IMR-90 (cell line): ENCODE measurements at regions not wholly inside any gene's neighbourhood (a gene's known extent, or its start where the extent isn't known, plus 50 kb on each side); places are given as distances from the start of the nearest gene placed in this dataset.

Source experiments
- ATAC-seq: fragments of 200-7000 bp; cut with Tn5 transposase; 2 replicates; pipeline ENCODE4 v1.9.1; 2020; ENCODE audit warnings: low read depth, mild to moderate bottlenecking, moderate library complexity
- BruUV-seq: library from RNA; stranded (reverse); fragments of 400-500 nt; replicated peaks from 2 replicates; lab custom pipeline; 2021; lab: Mats Ljungman, UMichigan
- CTCF ChIA-PET: fragments of 300-600 bp; formaldehyde crosslinking; extraction: SDS; loops from one replicate; lab custom pipeline; 2021; ENCODE audit warnings: antibody characterized with exemption; lab: Yijun Ruan, JAX
- POLR2A ChIA-PET: fragments of 300-600 bp; sonication (Branson Sonifier 250); formaldehyde crosslinking; loops from one replicate; lab custom pipeline; 2022; ENCODE audit warnings: antibody characterized with exemption; ENCODE audit not compliant: unreplicated experiment; lab: Charles Lee
- DNase-seq: peaks from one replicate; pipeline ENCODE4 v3.0.0; 2013
- H2AFZ ChIP-seq: replicated peaks from 2 replicates; pipeline ENCODE3; 2013; ENCODE audit warnings: low read length, mild to moderate bottlenecking; ENCODE audit not compliant: poor library complexity
- H2AK5ac ChIP-seq: 2 replicates; pipeline ENCODE4 v1.6.1; 2013; ENCODE audit warnings: low read depth, low read length, inconsistent platforms
- H2AK9ac ChIP-seq: replicated peaks from 2 replicates; pipeline ENCODE3; 2013; ENCODE audit warnings: mild to moderate bottlenecking, low read depth, low read length, moderate library complexity; ENCODE audit not compliant: poor library complexity
- H2BK120ac ChIP-seq: 2 replicates; pipeline ENCODE4 v1.6.1; 2013; ENCODE audit warnings: low read depth, low read length, inconsistent platforms
- H2BK15ac ChIP-seq: 3 replicates; pipeline ENCODE4 v1.6.1; 2013; ENCODE audit warnings: low read depth, low read length, inconsistent platforms
- H2BK20ac ChIP-seq: 2 replicates; pipeline ENCODE4 v1.6.1; 2013; ENCODE audit warnings: low read depth, mild to moderate bottlenecking, inconsistent platforms, low read length, moderate library complexity
- H2BK5ac ChIP-seq: 2 replicates; pipeline ENCODE4 v1.6.1; 2013; ENCODE audit warnings: mild to moderate bottlenecking, low read depth, low read length, inconsistent platforms; ENCODE audit not compliant: poor library complexity, severe bottlenecking
- H3K14ac ChIP-seq: replicated peaks from 2 replicates; pipeline ENCODE4 v1.6.1; 2013; ENCODE audit warnings: low read depth, low read length, inconsistent platforms
- H3K18ac ChIP-seq: 2 replicates; pipeline ENCODE4 v1.6.1; 2013; ENCODE audit warnings: low read depth, low read length, control low read depth
- H3K23ac ChIP-seq: 2 replicates; pipeline ENCODE4 v1.6.1; 2013; ENCODE audit warnings: low read depth, low read length, inconsistent platforms
- H3K27ac ChIP-seq: 2 replicates; pipeline ENCODE4 v1.5.1; 2013; ENCODE audit warnings: mild to moderate bottlenecking, control low read depth, low read length; ENCODE audit not compliant: insufficient read depth
- H3K27me3 ChIP-seq: 2 replicates; pipeline ENCODE4 v1.6.1; 2013; ENCODE audit warnings: low read length; ENCODE audit not compliant: control insufficient read depth, insufficient read depth
- H3K36me3 ChIP-seq: 2 replicates; pipeline ENCODE4 v1.6.1; 2013; ENCODE audit warnings: low read length, mixed read lengths; ENCODE audit not compliant: control insufficient read depth, insufficient read depth
- H3K4ac ChIP-seq: 2 replicates; pipeline ENCODE4 v1.6.1; 2013; ENCODE audit warnings: low read depth, low read length, inconsistent platforms
- H3K4me1 ChIP-seq: 2 replicates; pipeline ENCODE4 v1.6.1; 2013; ENCODE audit warnings: low read length, mixed read lengths; ENCODE audit not compliant: control insufficient read depth, insufficient read depth
- H3K4me2 ChIP-seq: 2 replicates; pipeline ENCODE4 v1.6.1; 2013; ENCODE audit warnings: low read depth, mild to moderate bottlenecking, control low read depth, low read length, moderate library complexity
- H3K4me3 ChIP-seq: 2 replicates; pipeline ENCODE4 v1.5.1; 2013; ENCODE audit warnings: low read depth, mild to moderate bottlenecking, control low read depth, low read length, moderate library complexity; ENCODE audit not compliant: insufficient read depth
- H3K56ac ChIP-seq: 2 replicates; pipeline ENCODE4 v1.6.1; 2013; ENCODE audit warnings: low read length, inconsistent platforms; ENCODE audit not compliant: insufficient read depth; ENCODE audit errors: extremely low read depth
- H3K79me1 ChIP-seq, 2 experiments: 2 replicates each; pipeline ENCODE4 v1.6.1; 2013; ENCODE audit warnings: low read length in 2 of 2, inconsistent platforms in 1 of 2, low read depth in 1 of 2
- H3K9ac ChIP-seq: 2 replicates; pipeline ENCODE4 v1.6.1; 2013; ENCODE audit warnings: low read depth, low read length, control low read depth
- H3K9me1 ChIP-seq: 2 replicates; pipeline ENCODE4 v1.6.1; 2013; ENCODE audit warnings: low read length, inconsistent platforms; ENCODE audit not compliant: insufficient read depth
- H3K9me3 ChIP-seq: 2 replicates; pipeline ENCODE4 v1.6.1; 2013; ENCODE audit warnings: low read length; ENCODE audit not compliant: control insufficient read depth, insufficient read depth
- H4K20me1 ChIP-seq: 2 replicates; pipeline ENCODE4 v1.6.1; 2013; ENCODE audit warnings: low read length, inconsistent platforms; ENCODE audit not compliant: insufficient read depth
- H4K5ac ChIP-seq: 2 replicates; pipeline ENCODE4 v1.6.1; 2013; ENCODE audit warnings: mild to moderate bottlenecking, low read depth, low read length, control low read depth
- H4K8ac ChIP-seq, 2 experiments: 2 replicates each; pipeline ENCODE4 v1.6.1; 2013; ENCODE audit warnings: low read depth in 2 of 2, low read length in 2 of 2, control low read depth in 1 of 2, inconsistent platforms in 1 of 2
- H4K91ac ChIP-seq: 2 replicates; pipeline ENCODE4 v1.6.1; 2013; ENCODE audit warnings: low read depth, low read length, inconsistent platforms; ENCODE audit not compliant: insufficient read depth
- BHLHE40 ChIP-seq: fragments of 150-350 bp; IDR thresholded peaks from 2 replicates; pipeline ENCODE4 v1.6.1; 2016; ENCODE audit warnings: mild to moderate bottlenecking, low read depth, low read length
- CHD1 ChIP-seq: IDR thresholded peaks from 2 replicates; pipeline ENCODE4 v1.6.1; 2012; ENCODE audit warnings: low read depth, low read length, improper control_type of control experiment
- FOS ChIP-seq: fragments of 150-350 bp; IDR thresholded peaks from 2 replicates; pipeline ENCODE4 v1.6.1; 2016; ENCODE audit warnings: low read depth, low read length
- MAZ ChIP-seq: IDR thresholded peaks from 2 replicates; pipeline ENCODE4 v1.6.1; 2012; ENCODE audit warnings: low read depth, mild to moderate bottlenecking, low read length, improper control_type of control experiment, moderate library complexity, borderline replicate concordance
- POLR2A ChIP-seq: IDR thresholded peaks from 2 replicates; pipeline ENCODE4 v1.6.1; 2012; ENCODE audit warnings: mild to moderate bottlenecking, low read depth, low read length
- WGBS, 2 experiments: methylation state at CpG; one replicate each; pipeline versions ENCODE4 v1.1.5 to v1.1.7; 2013; ENCODE audit warnings: missing lambda C conversion rate in 2 of 2; ENCODE audit not compliant: insufficient read length in 1 of 2; ENCODE audit errors: extremely low coverage in 2 of 2; 5-methylcytosine and 5-hydroxymethylcytosine counted together
- dilution Hi-C: fragments of 300-500 bp; cut with HindIII; formaldehyde crosslinking; loops from one replicate; pipeline ENCODE4 v1.14.3; 2018; ENCODE audit warnings: low sequenced_read_pairs; ENCODE audit not compliant: unreplicated experiment
- in situ Hi-C: fragments of 300-500 bp; cut with MboI; formaldehyde crosslinking; loops from 3 replicates; pipeline ENCODE4 v1.14.3; 2019; ENCODE audit warnings: low sequenced_read_pairs, inconsistent platforms, mixed read lengths
- intact Hi-C: fragments of 100-400 bp; cut with micrococcal nuclease; formaldehyde crosslinking; loops from 2 replicates; pipeline ENCODE4 v1.10.0; 2022
- TF ChIP-seq, protein P1 (sequence below): fragments of 150-350 bp; IDR thresholded peaks from 2 replicates; pipeline ENCODE4 v1.6.1; 2016; ENCODE audit warnings: low read depth, mild to moderate bottlenecking, low read length, moderate library complexity, borderline replicate concordance
- TF ChIP-seq, protein P2 (sequence below): fragments of 150-350 bp; IDR thresholded peaks from 2 replicates; pipeline ENCODE4 v1.6.1; 2017; ENCODE audit warnings: mild to moderate bottlenecking, antibody characterized with exemption, low read length, low read depth

DNA sequence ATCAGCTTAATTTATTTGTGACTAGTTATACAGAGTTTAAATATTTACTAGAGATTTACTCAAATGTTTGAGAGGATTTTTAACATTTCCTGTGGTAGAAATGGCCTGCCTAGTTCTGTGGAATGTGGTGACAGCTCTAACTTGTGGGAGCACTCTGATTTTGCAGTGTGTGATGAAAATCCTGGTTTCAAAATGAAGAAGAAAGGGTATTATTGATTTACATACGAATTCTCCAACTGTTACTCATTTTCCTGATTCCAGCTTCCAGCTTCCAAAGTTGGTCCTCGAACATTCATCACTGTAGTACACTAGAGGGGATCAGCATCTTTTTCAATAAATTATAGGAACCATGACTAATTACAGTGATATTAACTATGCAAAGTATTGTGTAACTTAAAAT, 462.7 kb upstream of the PKN2 start:
- no peak overlapping the region for H3K18ac ChIP-seq
- no peaks in the 10 kb centered on the region for H3K36me3 ChIP-seq
- H2AK5ac ChIP-seq: no peak overlapping the region
- dilution Hi-C loops: no loop called here
- no peak overlapping the region for H2BK20ac ChIP-seq
- H3K56ac ChIP-seq: no peak overlapping the region
- no peak overlapping the region for H3K9ac ChIP-seq
- no TSS peak for BruUV-seq
- no peak overlapping the region for H4K91ac ChIP-seq
- in situ Hi-C loops: no loop called here
- H3K27me3 ChIP-seq: no peaks in the 10 kb centered on the region
- H3K23ac ChIP-seq: no peak overlapping the region
- intact Hi-C loops: no loop called here
- H4K20me1 ChIP-seq: no peaks in the 10 kb centered on the region
- no peak overlapping the region for H3K14ac ChIP-seq
- DNase-seq (peak; percentile 13), ATAC-seq (no peak)
- WGBS, 2 experiments: no CpG with 5 or more reads among the region's 2 CpGs
- H2BK5ac ChIP-seq: no peak overlapping the region
- H2AFZ ChIP-seq: no peak overlapping the region
- no peak overlapping the region for H4K5ac ChIP-seq
- no peaks in the 10 kb centered on the region for H3K4me1 ChIP-seq
- H2AK9ac ChIP-seq: no peak overlapping the region
- no peak overlapping the region for H4K8ac ChIP-seq
- H2BK120ac ChIP-seq: no peak overlapping the region
- H3K4me3 ChIP-seq: no peak overlapping the region
- no peaks in the 10 kb centered on the region; the same call in 1 of the 2 replicates for H3K9me1 ChIP-seq
- no peaks in the 10 kb centered on the region for H3K79me1 ChIP-seq
- CTCF ChIA-PET: no interaction called here
- no peak overlapping the region for H3K4me2 ChIP-seq
- H3K9me3 ChIP-seq: no peaks in the 10 kb centered on the region
- H2BK15ac ChIP-seq: no peak overlapping the region
- TF ChIP-seq BHLHE40: no peak
- TF ChIP-seq, protein P1, sequence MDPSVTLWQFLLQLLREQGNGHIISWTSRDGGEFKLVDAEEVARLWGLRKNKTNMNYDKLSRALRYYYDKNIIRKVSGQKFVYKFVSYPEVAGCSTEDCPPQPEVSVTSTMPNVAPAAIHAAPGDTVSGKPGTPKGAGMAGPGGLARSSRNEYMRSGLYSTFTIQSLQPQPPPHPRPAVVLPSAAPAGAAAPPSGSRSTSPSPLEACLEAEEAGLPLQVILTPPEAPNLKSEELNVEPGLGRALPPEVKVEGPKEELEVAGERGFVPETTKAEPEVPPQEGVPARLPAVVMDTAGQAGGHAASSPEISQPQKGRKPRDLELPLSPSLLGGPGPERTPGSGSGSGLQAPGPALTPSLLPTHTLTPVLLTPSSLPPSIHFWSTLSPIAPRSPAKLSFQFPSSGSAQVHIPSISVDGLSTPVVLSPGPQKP: no peak
- TF ChIP-seq, protein P2, sequence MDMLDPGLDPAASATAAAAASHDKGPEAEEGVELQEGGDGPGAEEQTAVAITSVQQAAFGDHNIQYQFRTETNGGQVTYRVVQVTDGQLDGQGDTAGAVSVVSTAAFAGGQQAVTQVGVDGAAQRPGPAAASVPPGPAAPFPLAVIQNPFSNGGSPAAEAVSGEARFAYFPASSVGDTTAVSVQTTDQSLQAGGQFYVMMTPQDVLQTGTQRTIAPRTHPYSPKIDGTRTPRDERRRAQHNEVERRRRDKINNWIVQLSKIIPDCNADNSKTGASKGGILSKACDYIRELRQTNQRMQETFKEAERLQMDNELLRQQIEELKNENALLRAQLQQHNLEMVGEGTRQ: no peak
- no peak for TF ChIP-seq POLR2A
- no peak for TF ChIP-seq MAZ
- TF ChIP-seq CHD1: no peak
- TF ChIP-seq FOS: no peak
- POLR2A ChIA-PET: no interaction called here
- no peak overlapping the region for H3K27ac ChIP-seq
- no peak overlapping the region for H3K4ac ChIP-seq
